ENCODE measurements at regions not wholly inside any gene's neighbourhood (a gene's known extent, or its start where the extent isn't known, plus 50 kb on each side); places are given as distances from the start of the nearest gene placed in this dataset.

GRCh38 chr7:69205581-69205980, 392.7 kb upstream of the AUTS2 start:
- TF ChIP-seq POLR2AphosphoS5 (IDR thresholded peaks at IDR 0.05; ENCODE audit: borderline replicate concordance, low read depth, low read length) (no peak), EZH2 (IDR thresholded peaks at IDR 0.05) (no peak), FOXP2 (optimal IDR thresholded peaks at IDR 0.05; ENCODE audit: control extremely low read depth, extremely low read length, insufficient read depth) (no peak)
